Panc1 (cell line): ENCODE measurements at regions not wholly inside any gene's neighbourhood (a gene's known extent, or its start where the extent isn't known, plus 50 kb on each side); places are given as distances from the start of the nearest gene placed in this dataset.

Experiments used
- POLR2AphosphoS5 ChIP-seq: IDR thresholded peaks from 2 replicates; pipeline ENCODE4 v1.6.1; 2012; ENCODE audit warnings: mild to moderate bottlenecking, low read depth, low read length, moderate library complexity
- TF ChIP-seq, protein P1 (sequence below): fragments of 450-650 bp; IDR thresholded peaks from 2 replicates; pipeline ENCODE4 v1.5.1; 2017; ENCODE audit warnings: mild to moderate bottlenecking

DNA sequence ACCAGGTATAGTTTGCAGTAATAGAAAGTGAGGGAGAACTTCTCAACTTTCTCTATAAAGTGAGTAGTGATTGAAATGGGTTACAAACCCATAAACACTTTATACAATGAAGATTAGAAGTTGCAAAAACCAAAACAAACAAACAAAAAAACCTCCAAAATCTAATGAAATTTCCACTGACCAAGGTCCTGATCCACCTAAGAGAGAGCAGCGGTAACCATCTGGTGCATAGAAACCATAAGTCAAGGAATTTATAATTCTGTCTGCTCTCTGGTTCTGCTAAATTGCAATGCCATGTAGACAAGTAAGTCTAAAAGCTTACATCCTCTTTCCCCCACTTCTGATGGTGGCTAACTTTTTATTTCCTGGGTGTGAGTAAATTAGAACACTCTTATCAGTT lies 463.4 kb downstream of the EFNB2 start:
- TF ChIP-seq, protein P1, sequence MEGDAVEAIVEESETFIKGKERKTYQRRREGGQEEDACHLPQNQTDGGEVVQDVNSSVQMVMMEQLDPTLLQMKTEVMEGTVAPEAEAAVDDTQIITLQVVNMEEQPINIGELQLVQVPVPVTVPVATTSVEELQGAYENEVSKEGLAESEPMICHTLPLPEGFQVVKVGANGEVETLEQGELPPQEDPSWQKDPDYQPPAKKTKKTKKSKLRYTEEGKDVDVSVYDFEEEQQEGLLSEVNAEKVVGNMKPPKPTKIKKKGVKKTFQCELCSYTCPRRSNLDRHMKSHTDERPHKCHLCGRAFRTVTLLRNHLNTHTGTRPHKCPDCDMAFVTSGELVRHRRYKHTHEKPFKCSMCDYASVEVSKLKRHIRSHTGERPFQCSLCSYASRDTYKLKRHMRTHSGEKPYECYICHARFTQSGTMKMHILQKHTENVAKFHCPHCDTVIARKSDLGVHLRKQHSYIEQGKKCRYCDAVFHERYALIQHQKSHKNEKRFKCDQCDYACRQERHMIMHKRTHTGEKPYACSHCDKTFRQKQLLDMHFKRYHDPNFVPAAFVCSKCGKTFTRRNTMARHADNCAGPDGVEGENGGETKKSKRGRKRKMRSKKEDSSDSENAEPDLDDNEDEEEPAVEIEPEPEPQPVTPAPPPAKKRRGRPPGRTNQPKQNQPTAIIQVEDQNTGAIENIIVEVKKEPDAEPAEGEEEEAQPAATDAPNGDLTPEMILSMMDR = no peak
- TF ChIP-seq POLR2AphosphoS5 = no peak
